Activated CD8-positive, alpha-beta memory T cell treated with anti-CD3 and anti-CD28 coated beads for 4 hours (primary cell): ENCODE measurements at regions not wholly inside any gene's neighbourhood (a gene's known extent, or its start where the extent isn't known, plus 50 kb on each side); places are given as distances from the start of the nearest gene placed in this dataset.

ENCODE experiments used
- DNase-seq, 2 donors: peaks; one replicate each; pipeline ENCODE4 v3.0.0-alpha.2; 2020; ENCODE audit warnings: low read depth in 2 of 2

DNA sequence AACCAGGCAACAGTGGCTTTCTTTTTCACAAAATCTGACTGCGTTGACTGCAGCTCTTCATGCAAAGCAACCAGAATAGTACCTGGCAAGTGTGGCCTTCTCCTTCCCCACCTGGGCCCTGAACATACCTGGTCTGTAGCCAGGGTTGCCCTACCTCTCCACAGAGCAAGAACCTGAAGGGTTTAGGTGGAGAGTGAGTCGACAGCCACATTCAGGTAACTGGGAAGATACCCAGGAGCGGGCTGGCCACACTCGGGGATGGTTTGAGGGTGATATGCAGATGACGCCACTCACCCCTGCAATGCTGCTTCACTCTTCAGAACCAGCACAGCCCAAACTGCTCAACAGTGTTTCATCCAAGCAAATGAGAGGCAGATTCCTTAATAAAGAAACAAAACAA lies 117.3 kb downstream of the TTC32 start:
- DNase-seq: no peak

DNA sequence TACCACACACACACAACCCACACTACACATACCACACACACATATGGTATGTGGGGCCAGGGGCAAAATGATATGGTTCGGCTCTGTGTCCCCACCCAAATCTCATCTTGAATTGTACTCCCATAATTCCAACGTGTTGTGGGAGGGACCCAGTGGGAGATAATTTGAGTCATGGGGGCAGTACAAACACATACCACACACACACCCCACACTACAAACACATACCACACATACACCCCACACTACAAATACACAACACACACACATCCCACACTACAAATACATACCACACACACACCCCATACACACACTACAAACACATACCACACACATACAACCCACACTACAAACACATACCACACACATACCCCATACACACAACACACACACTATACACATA lies 117.8 kb downstream of the TTC32 start:
- no peak for DNase-seq

DNA sequence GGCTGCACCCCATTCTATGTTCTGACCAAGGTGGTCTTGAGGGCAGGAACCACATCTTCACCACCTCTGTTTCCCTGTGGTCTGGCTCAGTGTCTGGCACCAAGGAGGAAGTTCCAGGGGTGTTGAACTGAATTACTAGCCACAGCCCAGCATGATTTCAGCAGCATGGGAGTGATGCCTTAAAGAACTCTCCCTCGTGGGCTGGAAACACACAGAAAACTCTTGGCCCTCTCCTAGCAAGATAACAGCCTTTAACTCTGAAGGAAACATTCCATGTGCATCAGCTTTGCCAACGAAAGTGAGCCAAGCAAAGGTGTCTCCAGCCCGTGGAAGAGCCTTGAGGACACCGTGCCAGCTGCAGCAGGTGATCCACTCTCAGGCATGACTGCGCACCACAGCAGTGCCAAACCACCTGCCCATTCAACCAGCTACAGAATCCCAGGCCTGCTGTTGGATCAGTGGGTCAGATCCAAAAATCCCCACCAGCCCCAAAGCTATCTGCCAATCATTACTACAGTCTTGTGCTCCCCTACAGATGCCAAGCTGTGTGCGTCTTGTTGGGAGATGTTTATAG lies 124.8 kb downstream of the TTC32 start:
- no peak for DNase-seq

DNA sequence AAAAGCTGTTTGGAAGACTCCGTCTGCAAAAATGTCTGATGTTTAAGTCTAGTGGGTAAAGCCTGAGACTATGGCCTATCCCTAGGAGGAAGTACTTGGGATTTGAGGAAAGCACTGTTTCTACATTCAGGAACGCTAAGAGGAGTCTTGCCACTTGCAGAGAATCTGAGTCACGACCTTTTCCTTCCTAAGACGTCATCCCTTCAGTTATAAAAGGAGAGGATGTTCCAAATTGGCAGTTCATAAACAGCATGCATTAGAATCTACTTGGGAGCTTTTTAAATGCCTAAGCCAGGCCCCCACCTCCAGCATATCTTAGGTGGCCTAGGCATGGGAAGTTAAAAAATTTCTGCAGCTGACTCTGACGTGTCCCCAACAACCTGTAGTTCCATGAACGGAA lies 125.9 kb downstream of the TTC32 start:
- DNase-seq: no peak

DNA sequence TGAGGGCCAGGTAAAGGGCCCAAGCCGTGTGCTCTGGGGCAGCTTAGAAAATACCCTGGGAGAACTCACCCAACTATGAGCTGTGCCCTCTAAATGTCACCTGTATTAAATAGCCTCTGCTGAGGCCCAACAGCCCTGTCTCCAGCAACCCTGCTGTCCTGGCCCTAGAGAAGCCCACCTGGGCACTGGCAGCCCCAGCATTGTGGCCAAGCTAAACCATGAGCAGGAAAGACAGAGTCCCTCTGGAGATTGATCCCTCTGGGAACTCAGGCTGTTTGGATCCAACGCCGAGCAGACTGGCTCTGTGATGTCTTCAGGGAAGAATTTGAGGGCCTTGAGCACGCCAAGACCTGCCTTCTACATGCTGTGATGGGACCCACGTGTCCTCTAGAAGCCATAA lies 126.5 kb downstream of the TTC32 start:
- no peak for DNase-seq

DNA sequence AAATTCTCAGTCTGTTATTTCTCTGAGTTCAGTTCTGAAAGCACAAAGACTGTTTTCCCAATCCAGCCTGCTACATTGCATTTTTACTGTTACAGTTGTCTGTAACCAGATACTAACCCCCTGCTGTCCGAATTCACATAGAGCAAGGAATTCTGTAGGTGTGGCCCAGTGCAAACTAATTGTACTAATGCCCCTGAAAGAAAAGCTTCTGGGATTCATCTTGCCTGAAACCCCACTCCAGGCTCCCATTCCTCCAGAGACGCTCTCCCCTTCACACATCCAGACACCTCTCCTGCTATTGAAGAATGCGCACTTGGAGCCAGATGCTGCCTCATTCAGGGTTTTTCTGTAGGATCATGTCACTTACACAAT lies 127.0 kb downstream of the TTC32 start:
- DNase-seq: no peak

DNA sequence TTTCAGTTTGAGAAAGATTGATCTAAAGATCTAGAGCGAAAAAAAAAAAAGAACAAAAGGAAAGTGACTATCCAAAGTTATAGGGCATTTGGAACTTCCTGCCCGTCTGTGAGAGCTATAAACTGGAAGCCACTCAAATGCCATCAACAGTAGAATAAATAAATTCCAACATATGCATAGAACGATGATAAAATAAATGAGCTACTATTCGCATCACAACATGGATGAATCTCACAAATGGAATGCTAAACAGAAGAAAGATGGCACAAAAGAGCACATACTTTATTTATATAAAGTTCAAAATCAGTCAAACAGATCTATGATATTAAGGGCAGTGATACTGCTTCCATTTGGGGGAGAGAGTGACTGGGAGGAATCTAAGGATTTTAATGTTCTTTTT lies 128.8 kb downstream of the TTC32 start:
- no peak for DNase-seq

DNA sequence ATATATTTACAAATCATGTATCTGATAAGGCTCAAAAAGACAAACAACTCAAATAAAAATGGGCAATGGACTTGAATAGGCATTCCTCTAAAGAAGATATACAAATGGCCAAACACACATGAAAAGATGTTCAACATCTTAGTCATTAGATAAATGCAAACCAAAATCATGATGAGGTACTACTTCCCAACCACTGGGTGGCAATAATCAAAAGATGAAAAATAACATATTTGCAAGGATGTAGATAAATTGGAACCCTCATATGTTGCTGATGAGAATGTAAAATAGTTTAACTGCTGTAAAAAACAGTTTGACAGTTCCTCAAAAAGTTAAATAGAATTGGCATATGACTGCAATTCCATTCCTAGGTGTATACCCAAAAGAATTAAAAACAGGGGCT lies 132.3 kb downstream of the TTC32 start:
- no peak for DNase-seq

DNA sequence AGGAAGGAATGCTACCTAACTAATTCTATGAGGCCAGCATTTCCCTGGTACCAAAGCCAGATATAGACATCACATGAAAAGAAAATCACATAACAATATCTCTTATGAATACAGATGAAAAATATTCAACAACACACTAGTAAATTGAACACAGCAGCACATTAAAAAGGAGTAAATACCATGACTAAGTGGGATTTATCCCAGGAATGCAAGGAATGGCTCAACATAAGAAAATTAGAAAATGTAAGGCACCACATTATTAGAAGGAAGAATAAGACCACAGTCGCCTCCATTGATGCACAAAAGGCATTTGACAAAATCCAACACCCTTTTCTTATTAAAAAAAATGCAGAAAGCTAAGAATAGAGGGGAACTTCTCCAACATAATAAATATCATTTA lies 133.9 kb downstream of the TTC32 start:
- no peak for DNase-seq

DNA sequence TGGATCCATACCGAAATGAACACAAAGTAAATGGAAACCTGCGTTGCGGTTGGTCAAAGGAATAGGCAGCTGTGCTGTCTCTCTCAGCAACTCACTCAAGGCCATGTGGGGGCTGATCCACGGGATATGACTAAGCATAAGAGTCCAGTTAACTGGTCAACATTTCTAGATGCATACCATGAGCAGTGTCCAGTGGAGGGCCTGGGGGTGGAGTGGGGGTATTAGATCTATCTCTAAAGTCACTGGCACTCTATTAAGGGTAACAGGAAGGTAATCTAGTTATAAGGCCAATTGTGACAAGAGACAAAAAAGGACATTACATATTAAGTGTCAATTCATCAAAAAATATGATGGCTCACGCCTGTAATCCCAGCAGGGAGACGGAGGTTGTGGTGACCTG lies 136.8 kb downstream of the TTC32 start:
- DNase-seq: no peak

DNA sequence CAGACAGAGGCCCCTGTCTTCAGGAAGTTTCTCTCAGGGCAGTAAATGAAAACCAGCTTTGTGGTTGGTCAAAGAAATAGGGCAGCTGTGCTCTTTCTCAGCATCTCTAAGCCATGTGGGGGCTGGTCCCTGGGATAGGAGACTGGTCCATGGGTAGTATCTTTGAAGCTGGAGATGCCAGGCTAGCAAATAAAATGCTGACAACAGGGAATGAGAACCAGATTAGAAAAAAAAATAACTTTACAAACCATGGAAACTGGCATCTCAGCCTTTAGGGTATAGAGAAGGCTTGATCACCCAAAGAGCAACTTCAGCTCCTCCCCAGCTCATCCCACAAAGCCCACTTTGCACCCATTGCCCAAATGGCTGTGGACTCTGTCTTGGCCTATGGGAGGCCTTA lies 138.1 kb downstream of the TTC32 start:
- no peak for DNase-seq

DNA sequence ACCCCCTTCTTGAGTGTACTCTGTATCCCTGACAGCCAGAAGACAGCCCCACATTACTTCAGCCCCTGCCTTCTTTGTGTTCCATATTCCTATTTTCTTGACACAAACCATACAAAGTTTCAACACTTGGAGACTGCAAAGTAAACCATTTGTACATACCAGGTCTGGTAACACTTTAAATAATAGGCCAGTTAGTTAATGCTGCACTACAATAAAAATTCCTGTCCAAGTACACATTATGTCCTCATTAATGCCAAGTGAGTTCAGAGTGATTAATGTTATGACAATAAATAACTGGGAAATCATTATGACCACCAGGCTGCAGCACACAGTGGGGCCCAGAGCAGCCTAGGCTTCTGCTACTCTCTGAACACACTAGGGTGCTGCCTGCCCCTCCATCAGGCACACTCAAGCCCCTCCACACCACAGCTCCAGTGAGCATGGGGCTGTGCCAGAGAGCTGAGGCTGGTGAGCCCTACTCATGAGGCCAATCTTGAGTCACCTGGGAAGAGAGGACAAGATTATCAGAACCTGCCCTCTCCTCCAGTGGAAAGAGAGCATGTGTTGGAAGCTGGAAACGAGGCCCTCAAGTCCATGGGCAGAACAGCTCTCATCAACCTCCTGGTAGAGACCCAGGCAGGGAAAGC lies 138.7 kb downstream of the TTC32 start:
- no peak for DNase-seq

DNA sequence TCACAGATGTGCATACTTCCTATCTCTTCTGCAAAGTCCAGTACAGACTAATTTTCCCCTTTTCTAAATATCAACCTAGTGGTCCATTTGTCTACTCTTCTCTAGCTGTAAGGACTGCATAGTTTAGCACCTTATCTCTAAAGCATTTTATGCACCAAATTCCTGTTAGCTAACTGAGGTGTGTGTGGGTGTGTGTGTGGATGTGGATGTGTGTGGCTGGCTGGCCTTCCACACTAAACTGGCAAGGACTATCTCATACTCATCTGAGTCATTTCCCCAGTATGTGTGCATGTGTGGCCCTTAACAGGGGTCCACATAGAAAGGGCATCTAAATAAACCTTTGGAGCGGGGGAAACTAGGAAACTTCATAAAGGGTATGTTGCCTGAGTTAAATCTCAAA lies 139.6 kb downstream of the TTC32 start:
- DNase-seq: no peak

DNA sequence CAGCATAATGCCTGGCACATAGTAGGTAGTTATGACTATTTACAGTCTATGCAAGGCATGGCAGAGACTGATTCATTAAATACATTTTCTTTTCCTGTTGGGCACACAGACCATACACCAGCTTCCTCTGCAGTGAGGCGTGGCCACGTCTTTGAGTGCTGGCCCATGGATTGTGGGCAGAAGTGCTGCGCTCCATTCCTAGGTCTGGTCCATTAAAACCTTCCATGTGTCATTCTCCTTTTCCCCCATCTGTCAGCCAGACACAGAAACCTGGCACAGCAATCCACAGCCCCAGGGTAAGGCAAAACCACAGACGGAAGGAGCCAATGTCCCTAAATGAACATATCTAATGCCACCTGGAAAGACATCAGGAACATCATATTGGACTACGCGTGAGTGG lies 141.9 kb downstream of the TTC32 start:
- DNase-seq: no peak

DNA sequence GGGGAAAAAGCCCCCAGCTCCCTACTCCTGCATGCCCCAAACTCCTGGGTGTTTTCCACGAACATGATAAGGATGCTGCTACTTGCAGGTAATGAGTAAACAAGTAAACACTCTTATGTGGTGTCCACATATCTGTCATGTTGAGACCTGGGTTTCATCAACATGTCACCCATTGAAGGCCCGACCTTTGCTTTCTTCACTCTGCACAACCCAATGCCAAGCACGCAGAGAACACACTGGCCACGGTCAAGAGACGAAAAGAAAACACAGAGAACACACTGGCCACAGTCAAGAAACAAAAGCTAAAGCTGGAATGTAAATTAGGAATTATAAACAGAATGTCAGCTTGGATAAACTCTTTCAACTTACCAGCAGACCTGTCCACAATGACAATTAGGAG lies 143.1 kb downstream of the TTC32 start:
- DNase-seq: no peak

DNA sequence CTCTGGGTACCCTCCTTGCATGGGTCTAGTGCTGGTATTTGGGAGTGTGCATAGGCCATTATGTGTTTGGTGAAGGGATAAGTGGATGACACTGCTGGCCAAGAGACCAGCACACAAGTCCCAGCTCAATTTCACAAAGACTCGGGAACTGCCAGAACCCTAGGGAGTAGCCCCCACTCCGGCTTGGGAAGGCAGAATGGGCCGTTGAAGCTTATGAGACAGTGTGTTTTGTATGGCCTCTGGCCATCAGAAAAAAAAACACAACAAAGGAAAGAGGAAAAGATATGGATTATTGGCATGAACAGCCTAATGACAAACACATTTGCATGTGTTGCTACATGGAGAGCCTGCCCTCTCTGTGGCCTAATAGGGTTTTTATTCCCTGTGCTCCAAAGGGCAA lies 144.2 kb downstream of the TTC32 start:
- no peak for DNase-seq

DNA sequence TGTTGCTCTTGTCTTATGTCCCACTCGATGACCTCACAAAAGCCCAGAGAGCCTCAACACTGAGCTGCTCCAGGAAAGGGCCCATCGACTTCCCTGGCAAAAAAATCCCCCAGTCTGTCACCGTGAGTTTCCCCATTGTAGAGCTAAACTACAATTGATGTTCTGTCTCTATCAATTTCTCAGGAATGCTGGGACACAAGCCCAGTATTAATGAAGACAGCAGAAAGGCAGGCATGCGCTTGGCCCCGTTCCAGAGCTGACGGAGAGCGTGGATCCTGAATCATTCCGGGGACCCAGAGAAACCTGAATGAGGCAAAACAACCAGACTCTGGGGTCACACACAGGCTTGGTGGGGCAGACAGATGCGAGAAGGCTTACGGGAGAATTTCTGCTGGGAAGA lies 146.9 kb downstream of the TTC32 start:
- no peak for DNase-seq

DNA sequence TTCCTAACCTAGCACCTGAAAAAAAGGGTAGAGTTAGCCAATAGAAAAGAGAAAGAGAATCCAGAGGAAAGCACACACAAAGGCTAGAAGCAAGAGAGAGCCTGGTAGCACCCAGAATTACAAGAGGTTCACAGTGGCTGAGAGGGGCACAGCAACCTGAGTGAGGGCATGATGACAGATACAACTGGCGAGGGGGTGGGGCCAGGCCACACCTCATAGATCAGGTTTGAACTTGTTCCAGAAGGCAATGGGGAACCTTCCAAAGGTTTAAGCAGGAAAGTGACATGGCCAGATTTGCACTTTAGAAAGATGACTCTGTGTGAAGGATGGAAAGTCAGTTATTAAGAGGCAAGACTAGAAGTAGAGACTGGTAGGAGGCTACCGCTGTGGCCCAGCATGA lies 148.0 kb downstream of the TTC32 start:
- no peak for DNase-seq

DNA sequence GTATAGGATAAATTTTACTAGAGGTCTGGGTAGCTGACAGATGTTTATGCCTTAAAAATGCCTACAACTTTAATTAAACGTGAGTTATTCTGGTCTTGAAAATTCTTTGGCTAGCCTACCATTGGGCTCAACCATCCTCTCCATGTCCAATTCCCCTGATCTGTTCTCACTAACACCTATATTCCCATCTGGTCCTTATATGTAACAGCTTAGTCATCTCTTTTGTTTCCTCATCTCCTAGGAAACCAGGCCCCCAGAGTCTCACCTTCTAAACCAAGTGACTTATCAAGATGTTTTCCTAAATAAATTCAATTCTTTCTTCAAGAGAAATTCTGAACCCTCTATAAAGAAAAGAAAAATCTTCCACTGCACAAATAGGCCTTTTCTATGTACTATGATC lies 148.5 kb downstream of the TTC32 start:
- DNase-seq: no peak

DNA sequence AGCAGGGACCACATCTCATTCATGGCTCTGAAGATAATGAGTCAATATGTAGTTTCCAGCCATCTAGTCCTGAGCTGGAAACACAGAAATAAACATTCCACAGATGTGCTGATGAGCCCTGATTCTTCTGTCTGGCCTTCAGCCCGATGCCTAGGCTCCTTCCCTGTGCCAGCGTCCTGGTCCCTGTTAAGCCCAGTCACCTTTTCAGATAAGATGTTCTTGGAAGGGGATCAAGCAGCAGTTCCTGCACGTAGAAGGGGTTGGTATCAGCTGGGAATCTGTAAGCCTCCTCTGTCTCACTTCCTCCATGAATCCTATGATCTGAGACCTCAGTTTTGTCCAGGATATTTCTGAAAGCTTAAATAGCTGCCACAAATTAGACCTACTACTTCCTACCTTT lies 149.3 kb downstream of the TTC32 start:
- DNase-seq: no peak

DNA sequence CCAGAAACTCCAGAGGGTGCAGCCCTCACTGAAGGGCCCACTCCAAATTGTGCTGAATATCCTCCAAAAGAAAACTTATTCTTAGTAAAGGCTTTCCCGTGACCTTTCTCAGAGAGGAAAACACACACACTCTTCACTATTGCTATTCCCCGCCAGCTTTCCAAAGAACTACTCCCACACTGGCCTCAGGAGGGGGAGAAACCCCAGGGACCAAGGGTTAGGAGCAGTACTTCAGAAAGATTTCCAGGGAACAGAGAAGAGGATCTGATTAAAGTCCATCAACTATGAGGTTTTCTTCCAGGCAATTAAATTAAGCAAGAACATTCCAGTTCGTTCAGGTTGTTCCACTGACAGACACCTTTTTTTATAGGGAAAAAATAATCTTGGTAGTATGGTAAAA lies 150.2 kb downstream of the TTC32 start:
- DNase-seq: no peak

DNA sequence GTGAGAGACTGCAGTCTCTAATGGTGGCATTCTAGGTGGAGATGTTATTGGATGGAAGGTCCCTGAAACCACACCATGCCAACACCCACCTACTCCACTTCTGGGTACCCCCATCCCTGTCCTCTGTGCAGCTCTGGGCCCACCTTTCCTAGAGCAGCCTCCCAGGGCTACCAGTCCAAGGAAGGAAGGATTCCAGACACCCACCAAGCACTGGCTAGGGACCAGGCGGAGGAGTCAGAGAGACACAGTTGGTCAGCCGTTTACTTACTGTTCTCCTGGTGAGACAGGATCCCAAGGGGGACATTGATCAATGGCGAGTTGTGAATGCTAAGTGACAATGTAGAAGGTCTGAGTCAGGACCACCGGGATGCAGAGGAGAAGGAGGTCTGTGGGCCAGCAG lies 151.6 kb downstream of the TTC32 start:
- DNase-seq: no peak

DNA sequence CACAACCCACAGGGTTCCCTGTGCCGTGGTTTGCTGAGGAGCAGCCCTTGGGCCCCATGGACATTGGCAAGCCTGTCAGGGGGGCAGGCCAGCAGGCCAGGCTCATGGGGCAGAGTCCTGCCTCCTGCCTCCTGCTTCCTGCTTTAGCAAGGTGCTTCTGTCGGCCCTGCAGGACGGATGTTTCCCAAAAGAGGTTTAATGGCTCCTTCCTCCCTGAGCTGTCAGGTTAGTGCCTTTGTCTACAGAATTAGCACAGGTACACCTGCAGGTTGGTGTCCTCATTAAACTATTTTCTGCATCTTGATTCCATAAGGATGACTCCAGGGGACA lies 152.3 kb downstream of the TTC32 start:
- no peak for DNase-seq

DNA sequence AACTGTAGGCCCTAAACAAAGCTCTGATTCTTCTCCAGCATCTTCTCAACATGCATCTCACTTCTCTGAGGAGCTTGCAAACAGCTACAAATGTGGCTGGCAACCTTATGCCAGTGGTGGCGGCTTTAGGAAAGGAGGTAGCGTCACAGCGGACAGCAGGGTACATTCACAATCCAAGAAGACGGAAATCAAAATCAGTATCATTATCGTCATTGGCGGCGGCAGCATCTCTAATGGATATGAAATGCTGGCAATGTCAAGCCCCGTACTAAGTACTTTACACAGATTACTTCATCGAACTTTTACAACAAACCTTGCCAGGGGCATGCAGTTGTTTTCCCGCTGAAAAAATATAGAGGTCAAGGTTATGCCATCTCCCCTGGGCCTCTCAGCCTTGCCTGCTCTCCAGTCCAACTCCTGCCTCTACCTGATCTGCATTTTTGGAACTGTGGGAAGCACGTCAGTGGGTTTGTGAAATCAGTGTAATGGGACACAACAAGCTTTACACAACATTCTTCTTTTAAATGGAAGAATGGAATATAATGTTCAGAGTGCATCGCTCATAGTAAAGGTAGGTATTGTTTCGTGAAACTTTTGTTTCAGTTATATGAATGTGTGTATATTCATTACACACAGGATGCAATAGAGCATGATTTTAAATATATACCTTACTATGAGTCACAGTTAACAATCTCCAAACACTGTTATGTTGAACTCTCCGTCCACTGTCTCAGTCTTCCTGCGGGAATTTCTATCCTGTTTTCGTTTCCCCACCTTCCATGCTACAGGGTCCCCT lies 152.9 kb downstream of the TTC32 start:
- DNase-seq: no peak
